Tibial nerve (tissue), 3 donors: ENCODE measurements at regions not wholly inside any gene's neighbourhood (a gene's known extent, or its start where the extent isn't known, plus 50 kb on each side); places are given as distances from the start of the nearest gene placed in this dataset.

ENCODE experiments used
- CTCF ChIP-seq, 5 experiments: fragments of 200-600 bp in 3 of 5; fragments of 450-650 bp in 2 of 5; sonication (generic) in 3 of 5; IDR thresholded peaks; one replicate each; pipeline ENCODE4 v1.5.1; 2016 to 2019; ENCODE audit warnings: antibody characterized with exemption in 5 of 5, mild to moderate bottlenecking in 3 of 5, moderate library complexity in 2 of 5
- POLR2A ChIP-seq, 2 donors: fragments of 450-650 bp; IDR thresholded peaks; one replicate each; pipeline ENCODE4 v1.6.1; 2017; ENCODE audit warnings: antibody characterized with exemption in 2 of 2, mild to moderate bottlenecking in 2 of 2, moderate library complexity in 2 of 2

GRCh38 chr2:156042895-156043294 is 289.6 kb downstream of the NR4A2 start:
- TF ChIP-seq CTCF (IDR thresholded peaks at IDR 0.05) (no peak), POLR2A (IDR thresholded peaks at IDR 0.05) (no peak)
